ENCODE measurements at regions not wholly inside any gene's neighbourhood (a gene's known extent, or its start where the extent isn't known, plus 50 kb on each side); places are given as distances from the start of the nearest gene placed in this dataset.

GRCh38 chr18:51789871-51790270 lies 550.1 kb upstream of the DCC start:
- TF ChIP-seq CTCF (IDR thresholded peaks at IDR 0.05; ENCODE audit: low read length) (no peak), EZH2 (optimal IDR thresholded peaks at IDR 0.05; ENCODE audit: low read depth, low read length) (no peak), EZH2phosphoT487 (IDR thresholded peaks at IDR 0.05; ENCODE audit: low read length) (no peak)
